HEK293 (cell line): ENCODE measurements at regions not wholly inside any gene's neighbourhood (a gene's known extent, or its start where the extent isn't known, plus 50 kb on each side); places are given as distances from the start of the nearest gene placed in this dataset.

Experiments used
- CTCF ChIA-PET: fragments of 350-600 bp; formaldehyde crosslinking; extraction: SDS; loops from one replicate; lab custom pipeline; 2021; ENCODE audit warnings: antibody characterized with exemption; lab: Yijun Ruan, JAX
- POLR2A ChIA-PET: fragments of 300-600 bp; formaldehyde crosslinking; extraction: SDS; loops from one replicate; lab custom pipeline; 2020; ENCODE audit warnings: antibody characterized with exemption, inconsistent platforms; lab: Yijun Ruan, JAX
- H3K27ac ChIP-seq: fragments of 200-500 bp; sonication (Bioruptor generic); 2 replicates; pipeline ENCODE4 v1.5.1; 2014; ENCODE audit warnings: low read depth, low read length, control low read depth, inconsistent platforms; ENCODE audit errors: extremely low read depth
- H3K36me3 ChIP-seq, 2 experiments: fragments of 200-500 bp in 1 of 2; sonication (Bioruptor generic) in 1 of 2; 1 replicate in 1 of 2; 2 replicates in 1 of 2; pipeline ENCODE4 v1.5.1; 2014 to 2017; ENCODE audit warnings: inconsistent platforms in 2 of 2, low read length in 2 of 2; ENCODE audit not compliant: control insufficient read depth in 2 of 2, insufficient read depth in 1 of 2
- H3K4me1 ChIP-seq: fragments of 200-500 bp; sonication (Bioruptor generic); 2 replicates; pipeline ENCODE4 v1.5.1; 2014; ENCODE audit warnings: mild to moderate bottlenecking, low read length, inconsistent platforms; ENCODE audit not compliant: control insufficient read depth, insufficient read depth
- H3K4me3 ChIP-seq: 2 replicates; pipeline ENCODE4 v1.5.1; 2011; ENCODE audit warnings: low read depth, mild to moderate bottlenecking, control low read depth, low read length, moderate library complexity
- H3K9me3 ChIP-seq: fragments of 200-500 bp; sonication (Bioruptor generic); 2 replicates; pipeline ENCODE4 v1.5.1; 2014; ENCODE audit warnings: low read depth, low read length, inconsistent platforms; ENCODE audit not compliant: control insufficient read depth, insufficient read depth
- CTCF ChIP-seq: fragments of 450-650 bp; formaldehyde crosslinking; IDR thresholded peaks from 2 replicates; pipeline ENCODE4 v1.5.1; 2016; ENCODE audit warnings: missing biosample characterization, missing genetic modification characterization
- ELK4 ChIP-seq: IDR thresholded peaks from 2 replicates; pipeline ENCODE4 v1.6.1; 2011; ENCODE audit warnings: mild to moderate bottlenecking, low read depth, low read length, borderline replicate concordance
- KLF7 ChIP-seq: fragments of 450-650 bp; formaldehyde crosslinking; IDR thresholded peaks from 2 replicates; pipeline ENCODE4 v1.5.1; 2016; ENCODE audit warnings: missing biosample characterization, missing genetic modification characterization, borderline replicate concordance
- MYNN ChIP-seq: fragments of 450-650 bp; formaldehyde crosslinking; IDR thresholded peaks from 2 replicates; pipeline ENCODE4 v1.5.1; 2016; ENCODE audit warnings: missing biosample characterization, missing genetic modification characterization, borderline replicate concordance
- PRDM4 ChIP-seq: fragments of 450-650 bp; formaldehyde crosslinking; IDR thresholded peaks from 2 replicates; pipeline ENCODE4 v1.5.1; 2017; ENCODE audit warnings: missing biosample characterization, missing genetic modification characterization
- ZBTB17 ChIP-seq: fragments of 450-650 bp; formaldehyde crosslinking; IDR thresholded peaks from 2 replicates; pipeline ENCODE4 v1.5.1; 2016; ENCODE audit warnings: missing biosample characterization, missing genetic modification characterization
- ZFP3 ChIP-seq: fragments of 450-650 bp; formaldehyde crosslinking; IDR thresholded peaks from 2 replicates; pipeline ENCODE4 v1.5.1; 2016; ENCODE audit warnings: low read depth, missing biosample characterization, missing genetic modification characterization
- ZNF19 ChIP-seq: fragments of 450-650 bp; formaldehyde crosslinking; IDR thresholded peaks from 2 replicates; pipeline ENCODE4; 2016; ENCODE audit warnings: missing biosample characterization, missing genetic modification characterization, low read depth
- ZNF2 ChIP-seq: fragments of 450-650 bp; formaldehyde crosslinking; IDR thresholded peaks from 2 replicates; pipeline ENCODE4 v1.5.1; 2016; ENCODE audit warnings: missing biosample characterization, missing genetic modification characterization
- ZNF202 ChIP-seq: fragments of 450-650 bp; formaldehyde crosslinking; IDR thresholded peaks from 2 replicates; pipeline ENCODE4 v1.5.1; 2016; ENCODE audit warnings: missing biosample characterization, missing genetic modification characterization, borderline replicate concordance
- ZNF280D ChIP-seq: fragments of 450-650 bp; formaldehyde crosslinking; IDR thresholded peaks from 2 replicates; pipeline ENCODE4 v1.5.1; 2016; ENCODE audit warnings: missing biosample characterization, missing genetic modification characterization
- ZNF488 ChIP-seq: fragments of 450-650 bp; formaldehyde crosslinking; IDR thresholded peaks from 2 replicates; pipeline ENCODE4 v1.5.1; 2016; ENCODE audit warnings: missing biosample characterization, missing genetic modification characterization
- ZNF513 ChIP-seq: fragments of 450-650 bp; IDR thresholded peaks from 2 replicates; pipeline ENCODE4 v1.5.1; 2018; ENCODE audit warnings: missing biosample characterization, missing genetic modification characterization
- ZNF707 ChIP-seq: fragments of 450-650 bp; formaldehyde crosslinking; IDR thresholded peaks from 2 replicates; pipeline ENCODE4 v1.5.1; 2016; ENCODE audit warnings: missing biosample characterization, missing genetic modification characterization
- ZSCAN4 ChIP-seq: fragments of 450-650 bp; formaldehyde crosslinking; IDR thresholded peaks from 2 replicates; pipeline ENCODE4 v1.5.1; 2017; ENCODE audit warnings: missing biosample characterization, missing genetic modification characterization

GRCh38 chr14:66322564-66322963 is 163.6 kb upstream of the CCDC196 start:
- ChIA-PET POLR2A (no interaction called here), CTCF (no interaction called here)
- Histone ChIP-seq H3K9me3 (no peaks in the 10 kb centered on the region; the same call in 1 of the 2 replicates), H3K4me1 (no peaks in the 10 kb centered on the region), H3K4me3 (no peak overlapping the region), H3K27ac (no peak overlapping the region), H3K36me3 (no peaks in the 10 kb centered on the region)
- TF ChIP-seq MYNN (tag by site-specific recombination) (no peak), ZNF202 (tag by site-specific recombination) (no peak), ZNF280D (tag by site-specific recombination) (no peak), ZFP3 (tag by site-specific recombination) (no peak), KLF7 (tag by site-specific recombination) (no peak), ZSCAN4 (tag by site-specific recombination) (no peak), CTCF (tag by site-specific recombination) (no peak), ZNF488 (tag by site-specific recombination) (no peak), ZNF2 (no peak), PRDM4 (tag by site-specific recombination) (no peak), ZNF19 (no peak), ZNF707 (tag by site-specific recombination) (no peak), ZNF513 (tag by site-specific recombination) (no peak), ELK4 (no peak), ZBTB17 (tag by site-specific recombination) (no peak)
